ENCODE measurements at regions not wholly inside any gene's neighbourhood (a gene's known extent, or its start where the extent isn't known, plus 50 kb on each side); places are given as distances from the start of the nearest gene placed in this dataset.

DNA sequence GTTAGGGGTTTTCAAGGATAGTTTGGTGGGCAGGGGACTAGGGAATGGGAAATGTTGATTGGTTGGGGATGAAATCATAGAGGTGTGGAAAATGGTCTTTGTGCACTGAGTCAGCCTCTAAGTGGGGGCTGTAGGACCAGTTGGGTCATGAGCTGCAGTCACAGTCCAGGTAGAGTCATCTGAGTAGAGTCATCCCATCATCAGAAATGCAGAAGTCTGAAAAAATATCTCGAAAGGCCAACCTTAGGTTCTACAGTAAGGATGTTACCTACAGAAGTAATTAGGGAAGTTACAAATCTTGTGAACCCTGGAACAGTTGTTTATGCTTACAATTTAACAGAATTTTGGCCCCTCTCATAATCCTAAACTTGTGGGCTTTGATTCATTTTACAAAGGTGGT lies 63.4 kb upstream of the AP1S2 start:
- Histone ChIP-seq H3K27me3 (no peaks in the 10 kb centered on the region), H3K4me3 (ENCODE audit: low read depth in 1 of 2, low read length in 1 of 2) (peak overlapping the region in 1 of 2 experiments; percentile 18), H3K4me1 (ENCODE audit: control insufficient read depth in 1 of 2, insufficient read depth in 1 of 2, low read depth in 1 of 2, low read length in 1 of 2) (peaks cover 41 to 53% of the 10 kb centered on the region in 2 experiments), H3K27ac (peak overlapping the region; percentile 79), H3K9me3 (no peaks in the 10 kb centered on the region), H3K36me3 (no peaks in the 10 kb centered on the region)
- TF ChIP-seq, protein P1, sequence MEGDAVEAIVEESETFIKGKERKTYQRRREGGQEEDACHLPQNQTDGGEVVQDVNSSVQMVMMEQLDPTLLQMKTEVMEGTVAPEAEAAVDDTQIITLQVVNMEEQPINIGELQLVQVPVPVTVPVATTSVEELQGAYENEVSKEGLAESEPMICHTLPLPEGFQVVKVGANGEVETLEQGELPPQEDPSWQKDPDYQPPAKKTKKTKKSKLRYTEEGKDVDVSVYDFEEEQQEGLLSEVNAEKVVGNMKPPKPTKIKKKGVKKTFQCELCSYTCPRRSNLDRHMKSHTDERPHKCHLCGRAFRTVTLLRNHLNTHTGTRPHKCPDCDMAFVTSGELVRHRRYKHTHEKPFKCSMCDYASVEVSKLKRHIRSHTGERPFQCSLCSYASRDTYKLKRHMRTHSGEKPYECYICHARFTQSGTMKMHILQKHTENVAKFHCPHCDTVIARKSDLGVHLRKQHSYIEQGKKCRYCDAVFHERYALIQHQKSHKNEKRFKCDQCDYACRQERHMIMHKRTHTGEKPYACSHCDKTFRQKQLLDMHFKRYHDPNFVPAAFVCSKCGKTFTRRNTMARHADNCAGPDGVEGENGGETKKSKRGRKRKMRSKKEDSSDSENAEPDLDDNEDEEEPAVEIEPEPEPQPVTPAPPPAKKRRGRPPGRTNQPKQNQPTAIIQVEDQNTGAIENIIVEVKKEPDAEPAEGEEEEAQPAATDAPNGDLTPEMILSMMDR (IDR thresholded peaks at IDR 0.05), result no peak

DNA sequence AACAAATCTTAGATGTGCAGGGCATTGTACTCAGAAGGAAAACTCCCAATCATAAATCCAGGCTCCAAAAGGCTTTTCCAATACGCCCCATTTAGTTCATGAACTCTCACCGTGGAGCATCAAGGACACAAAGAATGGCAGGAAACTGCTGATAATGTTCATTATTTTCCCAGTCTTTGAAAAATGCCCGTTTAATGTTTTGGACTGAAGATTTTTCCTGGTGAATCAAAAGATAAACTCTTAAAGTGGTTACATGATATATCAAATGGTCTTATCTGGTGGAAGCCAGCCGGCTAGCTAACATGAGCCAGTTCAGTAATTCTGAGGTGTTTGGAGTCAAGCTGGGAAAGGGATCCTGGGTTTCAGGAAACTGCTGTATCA lies 62.1 kb upstream of the AP1S2 start:
- no peaks in the 10 kb centered on the region for H3K9me3 ChIP-seq
- peaks cover 54 to 65% of the 10 kb centered on the region in 2 experiments for H3K4me1 ChIP-seq (ENCODE audit: control insufficient read depth in 1 of 2, insufficient read depth in 1 of 2, low read depth in 1 of 2, low read length in 1 of 2)
- TF ChIP-seq, protein P1 (IDR thresholded peaks at IDR 0.05), result no peak
- H3K4me3 ChIP-seq (ENCODE audit: low read depth in 1 of 2, low read length in 1 of 2), result no peak overlapping the region
- peak overlapping the region; percentile 59 for H3K27ac ChIP-seq
- no peaks in the 10 kb centered on the region for H3K27me3 ChIP-seq
- H3K36me3 ChIP-seq, result no peaks in the 10 kb centered on the region

DNA sequence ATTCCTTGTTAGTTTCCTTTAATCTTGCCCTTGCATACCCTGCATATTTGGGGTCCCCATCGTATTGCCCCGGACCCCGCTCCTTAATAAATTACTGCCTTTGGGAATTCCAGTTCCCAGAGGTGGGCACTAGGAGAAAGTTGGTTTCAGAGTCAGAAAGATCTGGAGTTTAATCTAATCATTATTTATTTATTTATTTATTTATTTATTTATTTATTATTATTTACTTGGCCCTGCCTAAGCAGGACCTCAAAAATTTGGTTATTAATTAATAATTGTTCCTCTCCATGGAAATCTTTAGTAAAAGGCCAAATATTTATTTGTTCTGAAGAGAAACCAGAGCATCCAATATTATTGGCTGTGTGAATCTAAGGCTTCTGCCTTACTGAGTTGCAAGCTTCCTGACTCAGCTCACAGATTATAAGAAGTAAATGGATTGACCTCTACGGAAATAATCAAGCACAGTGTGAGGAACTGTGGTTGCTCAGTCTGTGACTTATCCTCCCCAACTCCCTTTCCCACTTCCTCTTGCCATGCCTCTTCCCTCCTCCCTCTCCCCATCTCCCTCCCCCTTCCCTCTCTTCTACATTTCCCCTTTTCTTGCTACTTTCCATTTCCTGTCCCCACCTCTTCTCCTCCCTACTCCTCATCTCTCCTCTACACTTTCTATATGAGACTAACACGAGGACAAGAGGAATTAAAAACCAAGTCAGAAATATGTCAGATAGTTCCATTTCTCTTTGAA lies 61.5 kb upstream of the AP1S2 start:
- no peaks in the 10 kb centered on the region for H3K27me3 ChIP-seq
- no peak overlapping the region for H3K4me3 ChIP-seq (ENCODE audit: low read depth in 1 of 2, low read length in 1 of 2)
- peaks cover 60 to 71% of the 10 kb centered on the region in 2 experiments for H3K4me1 ChIP-seq (ENCODE audit: control insufficient read depth in 1 of 2, insufficient read depth in 1 of 2, low read depth in 1 of 2, low read length in 1 of 2)
- peak overlapping the region; percentile 59 for H3K27ac ChIP-seq
- TF ChIP-seq, protein P1 (IDR thresholded peaks at IDR 0.05), result no peak
- no peaks in the 10 kb centered on the region for H3K9me3 ChIP-seq
- H3K36me3 ChIP-seq, result no peaks in the 10 kb centered on the region

DNA sequence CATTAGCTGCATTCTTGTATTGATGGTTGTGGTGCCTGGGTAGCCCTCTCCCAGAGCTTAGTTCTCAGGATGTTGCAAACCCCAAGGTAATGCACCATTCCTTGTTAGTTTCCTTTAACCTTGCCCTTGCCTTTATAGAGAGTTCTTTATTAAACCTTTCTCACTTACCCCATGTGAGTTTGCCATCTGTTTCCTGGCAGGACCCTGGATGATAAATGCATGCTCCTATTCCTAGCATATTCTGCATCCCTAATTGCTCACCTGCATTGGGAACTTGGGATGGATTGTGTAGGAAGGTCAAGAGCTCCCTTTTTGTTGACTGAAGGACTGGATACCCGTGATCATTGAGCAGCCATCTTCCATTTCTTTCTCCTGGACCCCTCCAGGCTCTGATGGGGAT lies 59.9 kb upstream of the AP1S2 start:
- peaks cover 75 to 87% of the 10 kb centered on the region in 2 experiments for H3K4me1 ChIP-seq (ENCODE audit: control insufficient read depth in 1 of 2, insufficient read depth in 1 of 2, low read depth in 1 of 2, low read length in 1 of 2)
- no peaks in the 10 kb centered on the region for H3K9me3 ChIP-seq
- H3K27ac ChIP-seq, result no peak overlapping the region
- H3K4me3 ChIP-seq (ENCODE audit: low read depth in 1 of 2, low read length in 1 of 2), result no peak overlapping the region
- TF ChIP-seq, protein P1 (IDR thresholded peaks at IDR 0.05), result no peak
- H3K27me3 ChIP-seq, result no peaks in the 10 kb centered on the region
- H3K36me3 ChIP-seq, result no peaks in the 10 kb centered on the region

DNA sequence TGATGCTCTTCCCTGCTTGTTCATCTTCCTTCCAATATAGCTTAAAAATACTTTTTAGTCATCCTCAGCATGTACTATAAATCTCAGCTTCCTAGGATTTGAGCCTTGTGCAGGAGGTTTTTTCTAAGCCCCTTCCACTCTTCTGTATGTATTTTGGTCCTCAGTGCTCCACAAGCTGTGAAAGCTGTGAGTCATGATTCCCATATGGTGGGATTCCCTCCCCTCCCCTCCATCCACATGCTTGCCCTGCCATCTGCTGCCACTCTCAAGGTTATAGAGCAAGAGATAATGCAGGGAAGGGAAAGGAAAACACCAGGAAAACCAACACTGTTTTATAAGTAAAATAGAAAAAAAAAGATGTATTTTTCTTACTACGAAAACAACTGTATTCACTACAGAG lies 58.5 kb upstream of the AP1S2 start:
- Histone ChIP-seq H3K27me3 (no peaks in the 10 kb centered on the region), H3K9me3 (no peaks in the 10 kb centered on the region), H3K4me3 (ENCODE audit: low read depth in 1 of 2, low read length in 1 of 2) (no peak overlapping the region), H3K27ac (no peak overlapping the region), H3K4me1 (ENCODE audit: control insufficient read depth in 1 of 2, insufficient read depth in 1 of 2, low read depth in 1 of 2, low read length in 1 of 2) (peaks cover 74 to 86% of the 10 kb centered on the region in 2 experiments), H3K36me3 (no peaks in the 10 kb centered on the region)
- TF ChIP-seq, protein P1 (IDR thresholded peaks at IDR 0.05), result no peak

Measured in neutrophil (primary cell).